ENCODE measurements at regions not wholly inside any gene's neighbourhood (a gene's known extent, or its start where the extent isn't known, plus 50 kb on each side); places are given as distances from the start of the nearest gene placed in this dataset.

GRCh38 chr10:4459531-4459930, 366.5 kb upstream of the AKR1E2 start:
- POLR2A ChIA-PET = no interaction called here
- H3K4me1 Mint-ChIP-seq = no peaks in the 10 kb centered on the region
- H3K36me3 Mint-ChIP-seq (ENCODE audit: low read depth) = no peaks in the 10 kb centered on the region
- CTCF ChIA-PET = no interaction called here
- H3K9me3 Mint-ChIP-seq = peaks cover 4% of the 10 kb centered on the region
- H3K27ac Mint-ChIP-seq = no peak overlapping the region
- intact Hi-C loops (cut with micrococcal nuclease) = no loop called here
- no peak overlapping the region for H3K4me3 Mint-ChIP-seq
- DNase-seq = no peak
- TF ChIP-seq CTCF (IDR thresholded peaks at IDR 0.05) = no peak
- ATAC-seq (ENCODE audit: low read depth) = no peak
- peaks cover 3% of the 10 kb centered on the region for H3K27me3 Mint-ChIP-seq

GRCh38 chr10:4457597-4457996, 368.4 kb upstream of the AKR1E2 start:
- POLR2A ChIA-PET = no interaction called here
- DNase-seq (no peak), ATAC-seq (ENCODE audit: low read depth) (no peak)
- intact Hi-C loops (cut with micrococcal nuclease) = no loop called here
- no peaks in the 10 kb centered on the region for H3K9me3 Mint-ChIP-seq
- no peaks in the 10 kb centered on the region for H3K36me3 Mint-ChIP-seq (ENCODE audit: low read depth)
- H3K27ac Mint-ChIP-seq = no peak overlapping the region
- CTCF ChIA-PET = no interaction called here
- TF ChIP-seq CTCF (IDR thresholded peaks at IDR 0.05) = no peak
- H3K4me3 Mint-ChIP-seq = no peak overlapping the region
- no peaks in the 10 kb centered on the region for H3K4me1 Mint-ChIP-seq
- peaks cover 7% of the 10 kb centered on the region for H3K27me3 Mint-ChIP-seq

- TF ChIP-seq CTCF (IDR thresholded peaks at IDR 0.05) = no peak
- H3K36me3 Mint-ChIP-seq (ENCODE audit: low read depth) = no peaks in the 10 kb centered on the region
- no peak overlapping the region for H3K4me3 Mint-ChIP-seq
- CTCF ChIA-PET = no interaction called here
- DNase-seq = no peak
- no peaks in the 10 kb centered on the region for H3K9me3 Mint-ChIP-seq
- H3K27ac Mint-ChIP-seq = no peak overlapping the region
- peaks cover 7% of the 10 kb centered on the region for H3K27me3 Mint-ChIP-seq
- intact Hi-C loops (cut with micrococcal nuclease) = no loop called here
- no peak for ATAC-seq (ENCODE audit: low read depth)
- POLR2A ChIA-PET = no interaction called here
- no peaks in the 10 kb centered on the region for H3K4me1 Mint-ChIP-seq
These were observed 369.2 kb upstream of the AKR1E2 start for GRCh38 chr10:4456776-4457175.

- CTCF ChIA-PET = no interaction called here
- Mint-ChIP-seq H3K27me3 (peaks cover 7% of the 10 kb centered on the region), H3K4me1 (peaks cover 1% of the 10 kb centered on the region), H3K36me3 (ENCODE audit: low read depth) (no peaks in the 10 kb centered on the region), H3K9me3 (no peaks in the 10 kb centered on the region), H3K27ac (no peak overlapping the region), H3K4me3 (no peak overlapping the region)
- no peak for DNase-seq
- intact Hi-C loops (cut with micrococcal nuclease) = no loop called here
- no peak for TF ChIP-seq CTCF (IDR thresholded peaks at IDR 0.05)
- no peak for ATAC-seq (ENCODE audit: low read depth)
- POLR2A ChIA-PET = no interaction called here
These were observed 369.7 kb upstream of the AKR1E2 start for GRCh38 chr10:4456279-4456678.

GRCh38 chr10:4453950-4454349, 372.1 kb upstream of the AKR1E2 start:
- no peaks in the 10 kb centered on the region for H3K36me3 Mint-ChIP-seq (ENCODE audit: low read depth)
- peaks cover 8% of the 10 kb centered on the region for H3K4me1 Mint-ChIP-seq
- intact Hi-C loops (cut with micrococcal nuclease) = no loop called here
- H3K27ac Mint-ChIP-seq = no peak overlapping the region
- POLR2A ChIA-PET = no interaction called here
- peaks cover 11% of the 10 kb centered on the region for H3K27me3 Mint-ChIP-seq
- ATAC-seq (ENCODE audit: low read depth) = no peak
- CTCF ChIA-PET = no interaction called here
- TF ChIP-seq CTCF (IDR thresholded peaks at IDR 0.05) = no peak
- no peak overlapping the region for H3K4me3 Mint-ChIP-seq
- H3K9me3 Mint-ChIP-seq = no peaks in the 10 kb centered on the region
- DNase-seq = no peak
